Endothelial cell of umbilical vein (primary cell): ENCODE measurements at regions not wholly inside any gene's neighbourhood (a gene's known extent, or its start where the extent isn't known, plus 50 kb on each side); places are given as distances from the start of the nearest gene placed in this dataset.
A peak's percentile ranks its signal among the peaks of the same experiment; 100 is the strongest.

ENCODE experiments used
- BruUV-seq: library from RNA; stranded (reverse); fragments of 400-500 nt; replicated peaks from 2 replicates; lab custom pipeline; 2021; lab: Mats Ljungman, UMichigan
- CTCF ChIA-PET: fragments of 300-600, 350-600 bp; sonication (Branson Sonifier 250); formaldehyde crosslinking; loops from one replicate; lab custom pipeline; 2021; ENCODE audit warnings: antibody characterized with exemption, inconsistent platforms; lab: Charles Lee
- POLR2A ChIA-PET: fragments of 300-600, 350-600 bp; sonication (Branson Sonifier 250); formaldehyde crosslinking; loops from one replicate; lab custom pipeline; 2021; ENCODE audit warnings: antibody characterized with exemption, inconsistent platforms; lab: Charles Lee
- DNase-seq: peaks from one replicate; pipeline ENCODE4 v3.0.0-alpha.2; 2011; ENCODE audit warnings: low read depth, low spot score
- FAIRE-seq: peaks from 2 replicates; lab custom pipeline; 2011; peaks lifted over from hg19 to GRCh38; lab: Jason Lieb, UNC
- H2AFZ ChIP-seq: 2 replicates; pipeline ENCODE4 v1.6.0; 2012; ENCODE audit warnings: low read depth, low read length, control low read depth, inconsistent platforms
- H3K27ac ChIP-seq: 2 replicates; pipeline ENCODE4 v1.5.1; 2011; ENCODE audit warnings: low read depth, mild to moderate bottlenecking, control low read depth, low read length, moderate library complexity; ENCODE audit not compliant: insufficient read depth
- H3K27me3 ChIP-seq, 2 experiments: 2 replicates each; pipeline versions ENCODE4 v1.6.0 to v1.6.1; 2011; ENCODE audit warnings: low read length in 2 of 2, mixed read lengths in 1 of 2; ENCODE audit not compliant: control insufficient read depth in 2 of 2, insufficient read depth in 2 of 2
- H3K36me3 ChIP-seq, 2 experiments: 2 replicates in 1 of 2; 3 replicates in 1 of 2; pipeline ENCODE4 v1.5.1; 2011; ENCODE audit warnings: low read length in 2 of 2, mild to moderate bottlenecking in 1 of 2, moderate library complexity in 1 of 2; ENCODE audit not compliant: control insufficient read depth in 2 of 2, insufficient read depth in 2 of 2; ENCODE audit errors: extremely low read depth in 1 of 2
- H3K4me1 ChIP-seq: 3 replicates; pipeline ENCODE4 v1.5.1; 2011; ENCODE audit warnings: mild to moderate bottlenecking, low read length; ENCODE audit not compliant: control insufficient read depth, insufficient read depth; ENCODE audit errors: extremely low read depth
- H3K4me2 ChIP-seq: 2 replicates; pipeline ENCODE4 v1.6.1; 2011; ENCODE audit warnings: low read length, control low read depth, mixed read lengths; ENCODE audit not compliant: insufficient read depth
- H3K4me3 ChIP-seq, 3 experiments: fragments of 200-600 bp in 1 of 3; sonication (generic), shearing (Covaris generic) in 1 of 3; replicated peaks in 1 of 3; 2 replicates each; pipeline ENCODE4 v1.5.1; 2011 to 2016; ENCODE audit warnings: control low read depth in 3 of 3, low read length in 3 of 3, mild to moderate bottlenecking in 2 of 3, inconsistent platforms in 1 of 3, low read depth in 1 of 3, moderate library complexity in 1 of 3; ENCODE audit not compliant: insufficient read depth in 1 of 3
- H3K79me2 ChIP-seq: 2 replicates; pipeline ENCODE4 v1.6.0; 2012; ENCODE audit warnings: low read length, inconsistent platforms; ENCODE audit not compliant: control insufficient read depth, insufficient read depth
- H3K9ac ChIP-seq: replicated peaks from 2 replicates; pipeline ENCODE3; 2011; ENCODE audit warnings: low read length, control low read depth; ENCODE audit not compliant: insufficient read depth; ENCODE audit errors: extremely low read depth
- H3K9me1 ChIP-seq: replicated peaks from 3 replicates; pipeline ENCODE4 v1.6.0; 2011; ENCODE audit warnings: mild to moderate bottlenecking, low read length; ENCODE audit not compliant: control insufficient read depth, insufficient read depth; ENCODE audit errors: extremely low read depth
- H3K9me3 ChIP-seq: replicated peaks from 2 replicates; pipeline ENCODE4 v1.5.1; 2012; ENCODE audit warnings: low read length, inconsistent platforms; ENCODE audit not compliant: control insufficient read depth, insufficient read depth
- H4K20me1 ChIP-seq: replicated peaks from 2 replicates; pipeline ENCODE3; 2011; ENCODE audit warnings: mild to moderate bottlenecking, low read length; ENCODE audit not compliant: control insufficient read depth, insufficient read depth; ENCODE audit errors: extremely low read depth
- EZH2 ChIP-seq: IDR thresholded peaks from 2 replicates; pipeline ENCODE4 v1.6.1; 2012; ENCODE audit warnings: borderline replicate concordance, low read depth, mild to moderate bottlenecking, moderate library complexity, low read length, inconsistent platforms; ENCODE audit not compliant: severe bottlenecking
- FOS ChIP-seq: IDR thresholded peaks from 2 replicates; pipeline ENCODE4 v1.6.1; 2011; ENCODE audit warnings: mild to moderate bottlenecking, low read length, moderate library complexity, borderline replicate concordance; ENCODE audit not compliant: insufficient read depth
- GATA2 ChIP-seq: IDR thresholded peaks from 2 replicates; pipeline ENCODE4 v1.7.0; 2011; ENCODE audit warnings: low read depth, mild to moderate bottlenecking, moderate library complexity, mixed read lengths, low read length; ENCODE audit not compliant: insufficient read length, insufficient read depth
- JUN ChIP-seq: IDR thresholded peaks from 2 replicates; pipeline ENCODE4 v1.6.1; 2011; ENCODE audit warnings: borderline replicate concordance, low read depth; ENCODE audit not compliant: insufficient read length, insufficient read depth
- MYC ChIP-seq: IDR thresholded peaks from one replicate; pipeline ENCODE4 v1.6.1; 2011; ENCODE audit warnings: mild to moderate bottlenecking, low read depth, low read length
- POLR2A ChIP-seq: IDR thresholded peaks from 2 replicates; pipeline ENCODE4 v1.6.1; 2012; ENCODE audit warnings: low read depth, mild to moderate bottlenecking, control low read depth, low read length
- POLR2AphosphoS5 ChIP-seq: IDR thresholded peaks from 2 replicates; pipeline ENCODE4 v1.6.1; 2012; ENCODE audit warnings: low read depth, mild to moderate bottlenecking, control low read depth, low read length, moderate library complexity; ENCODE audit not compliant: insufficient read depth
- dilution Hi-C: fragments of 300-500 bp; cut with MboI; formaldehyde crosslinking; loops from one replicate; pipeline ENCODE4 v1.15.0; 2019; ENCODE audit warnings: low sequenced_read_pairs; ENCODE audit not compliant: extremely low pct_ligation_motif_present
- intact Hi-C: fragments of 100-400 bp; cut with micrococcal nuclease; formaldehyde crosslinking; loops from one replicate; pipeline ENCODE4 v1.10.0; 2022
- TF ChIP-seq, protein P1 (sequence below): IDR thresholded peaks from 2 replicates; pipeline ENCODE4 v1.6.1; 2011; ENCODE audit not compliant: insufficient read depth, insufficient read length
- TF ChIP-seq, protein P2 (sequence below), 2 donors: IDR thresholded peaks; 1 replicate in 1 of 2; 2 replicates in 1 of 2; pipeline ENCODE4 v1.5.1; 2011; ENCODE audit warnings: low read length in 2 of 2, mild to moderate bottlenecking in 2 of 2, moderate library complexity in 2 of 2, control low read depth in 1 of 2, inconsistent platforms in 1 of 2, low read depth in 1 of 2; ENCODE audit not compliant: insufficient read depth in 1 of 2; ENCODE audit errors: extremely low read depth in 1 of 2

DNA sequence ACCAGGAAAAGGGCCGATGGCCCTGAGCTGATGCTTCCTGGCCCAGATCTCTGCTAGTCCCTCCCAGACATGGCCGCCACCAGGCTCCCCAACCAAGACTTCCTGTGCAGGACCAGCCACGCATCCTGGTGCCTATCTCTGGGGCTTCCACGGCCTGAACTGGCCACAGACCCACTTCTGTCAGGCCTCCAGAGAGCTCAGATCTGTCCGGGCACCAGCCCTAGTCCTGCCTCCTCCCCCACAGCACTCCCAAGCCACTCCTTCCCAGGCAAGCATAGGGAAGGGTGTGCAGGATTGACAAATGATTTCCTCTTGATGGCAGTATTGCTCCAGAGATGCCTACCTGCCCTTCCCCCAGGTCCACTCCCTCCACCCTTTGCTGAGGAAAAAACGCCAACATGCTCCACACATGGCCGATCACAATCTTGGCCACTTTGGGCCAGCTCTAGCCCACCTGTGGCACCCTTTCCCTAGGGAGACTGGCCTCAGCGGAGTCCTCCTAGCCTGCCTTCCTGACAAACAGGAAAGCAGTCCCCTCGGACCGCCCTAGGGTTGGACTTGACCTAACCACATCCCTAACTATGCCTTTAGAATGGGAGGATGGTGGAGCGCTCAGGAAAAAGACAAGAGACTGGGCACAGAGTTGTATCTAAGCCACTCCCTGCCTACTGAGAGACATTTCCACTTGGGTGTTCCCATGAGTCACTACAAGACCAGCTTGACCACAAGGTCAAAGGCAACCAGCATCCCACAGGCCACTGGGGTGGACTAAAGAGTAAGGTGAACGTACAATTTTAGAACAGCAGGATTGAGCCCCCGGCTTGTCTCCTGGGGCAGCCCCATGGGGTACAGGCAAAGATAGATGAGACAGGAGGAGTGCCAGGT lies 277.5 kb upstream of the AGTR2 start:
- H3K4me2 ChIP-seq, result no peak overlapping the region
- H4K20me1 ChIP-seq, result no peaks in the 10 kb centered on the region
- no peaks in the 10 kb centered on the region for H3K9me3 ChIP-seq
- no peaks in the 10 kb centered on the region for H3K9me1 ChIP-seq
- no peaks in the 10 kb centered on the region for H3K27me3 ChIP-seq
- no peaks in the 10 kb centered on the region for H3K36me3 ChIP-seq
- H3K79me2 ChIP-seq, result no peaks in the 10 kb centered on the region
- intact Hi-C loops (no loop called here), dilution Hi-C loops (no loop called here)
- no peak overlapping the region for H3K27ac ChIP-seq
- no peak overlapping the region for H3K4me3 ChIP-seq
- no peak for TF ChIP-seq MYC
- peak; percentile 53 for TF ChIP-seq GATA2
- BruUV-seq, result no TSS peak
- DNase-seq (no peak), FAIRE-seq (no peak)
- no peak overlapping the region for H2AFZ ChIP-seq
- CTCF ChIA-PET, result no interaction called here
- POLR2A ChIA-PET, result no interaction called here
- no peaks in the 10 kb centered on the region for H3K4me1 ChIP-seq
- H3K9ac ChIP-seq, result no peak overlapping the region

DNA sequence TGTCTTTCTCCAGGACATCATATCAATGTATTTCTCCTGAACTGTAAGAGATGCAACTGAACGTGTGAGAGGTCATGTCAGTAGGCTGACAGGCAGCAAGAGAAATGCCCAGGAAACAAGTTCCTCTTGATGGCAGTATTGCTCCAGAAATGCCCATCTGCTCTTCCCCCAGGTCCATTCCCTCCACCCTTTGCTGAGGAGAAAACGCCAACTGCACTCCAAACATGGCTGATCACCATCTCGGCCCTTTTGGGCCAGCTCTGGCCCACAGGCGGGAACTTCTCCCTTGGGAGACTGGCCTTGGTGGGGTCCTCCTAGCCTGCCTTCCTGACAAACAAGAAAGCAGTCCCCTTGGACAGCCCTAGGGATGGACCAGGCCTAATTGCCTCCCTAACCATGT lies 276.5 kb upstream of the AGTR2 start:
- H4K20me1 ChIP-seq, result no peaks in the 10 kb centered on the region
- H2AFZ ChIP-seq, result no peak overlapping the region
- H3K9me1 ChIP-seq, result no peaks in the 10 kb centered on the region
- intact Hi-C loops (no loop called here), dilution Hi-C loops (no loop called here)
- no peak overlapping the region for H3K4me3 ChIP-seq
- no peaks in the 10 kb centered on the region for H3K27me3 ChIP-seq
- DNase-seq (no peak), FAIRE-seq (no peak)
- no peaks in the 10 kb centered on the region for H3K36me3 ChIP-seq
- TF ChIP-seq POLR2A, result no peak
- no peak for TF ChIP-seq POLR2AphosphoS5
- no peak for TF ChIP-seq GATA2
- TF ChIP-seq, protein P1, sequence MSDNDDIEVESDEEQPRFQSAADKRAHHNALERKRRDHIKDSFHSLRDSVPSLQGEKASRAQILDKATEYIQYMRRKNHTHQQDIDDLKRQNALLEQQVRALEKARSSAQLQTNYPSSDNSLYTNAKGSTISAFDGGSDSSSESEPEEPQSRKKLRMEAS, result no peak
- TF ChIP-seq, protein P2, sequence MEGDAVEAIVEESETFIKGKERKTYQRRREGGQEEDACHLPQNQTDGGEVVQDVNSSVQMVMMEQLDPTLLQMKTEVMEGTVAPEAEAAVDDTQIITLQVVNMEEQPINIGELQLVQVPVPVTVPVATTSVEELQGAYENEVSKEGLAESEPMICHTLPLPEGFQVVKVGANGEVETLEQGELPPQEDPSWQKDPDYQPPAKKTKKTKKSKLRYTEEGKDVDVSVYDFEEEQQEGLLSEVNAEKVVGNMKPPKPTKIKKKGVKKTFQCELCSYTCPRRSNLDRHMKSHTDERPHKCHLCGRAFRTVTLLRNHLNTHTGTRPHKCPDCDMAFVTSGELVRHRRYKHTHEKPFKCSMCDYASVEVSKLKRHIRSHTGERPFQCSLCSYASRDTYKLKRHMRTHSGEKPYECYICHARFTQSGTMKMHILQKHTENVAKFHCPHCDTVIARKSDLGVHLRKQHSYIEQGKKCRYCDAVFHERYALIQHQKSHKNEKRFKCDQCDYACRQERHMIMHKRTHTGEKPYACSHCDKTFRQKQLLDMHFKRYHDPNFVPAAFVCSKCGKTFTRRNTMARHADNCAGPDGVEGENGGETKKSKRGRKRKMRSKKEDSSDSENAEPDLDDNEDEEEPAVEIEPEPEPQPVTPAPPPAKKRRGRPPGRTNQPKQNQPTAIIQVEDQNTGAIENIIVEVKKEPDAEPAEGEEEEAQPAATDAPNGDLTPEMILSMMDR (IDR thresholded peaks at IDR 0.05; ENCODE audit: extremely low read depth in 1 of 2, insufficient read depth in 1 of 2, low read depth in 1 of 2, low read length in 2 of 2), result no peak
- no peak for TF ChIP-seq FOS
- no peak for TF ChIP-seq MYC
- TF ChIP-seq JUN, result no peak
- no peak for TF ChIP-seq EZH2
- BruUV-seq, result no TSS peak
- H3K4me2 ChIP-seq, result no peak overlapping the region
- ChIA-PET POLR2A (no interaction called here), CTCF (no interaction called here)
- H3K79me2 ChIP-seq, result no peaks in the 10 kb centered on the region
- H3K9ac ChIP-seq, result no peak overlapping the region
- no peak overlapping the region for H3K27ac ChIP-seq
- H3K4me1 ChIP-seq, result no peaks in the 10 kb centered on the region
- H3K9me3 ChIP-seq, result no peaks in the 10 kb centered on the region
